ENCODE measurements at regions not wholly inside any gene's neighbourhood (a gene's known extent, or its start where the extent isn't known, plus 50 kb on each side); places are given as distances from the start of the nearest gene placed in this dataset.

DNA sequence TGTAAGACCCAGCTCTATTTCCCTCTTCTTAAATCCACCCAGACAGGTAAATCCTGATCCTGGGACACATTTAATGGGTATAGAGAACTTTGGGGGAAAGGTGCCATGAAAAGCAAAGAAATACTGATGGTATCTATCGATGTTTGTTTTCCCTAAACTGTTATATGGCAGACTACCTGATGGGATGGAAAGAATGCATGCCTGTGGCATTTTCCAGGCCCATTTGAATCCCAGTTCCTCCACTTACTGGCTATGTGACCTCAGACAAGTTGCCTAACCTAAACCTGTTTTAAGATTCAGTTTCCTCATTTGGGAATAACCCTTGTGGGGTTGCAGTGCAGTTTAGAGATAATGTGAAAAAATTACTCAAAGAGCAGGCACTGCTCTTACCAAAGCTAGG, 404.5 kb downstream of the FUT8 start:
- Mint-ChIP-seq H3K9me3 (peaks cover 17% of the 10 kb centered on the region; the same call in 2 of the 3 replicates), H3K4me1 (peaks cover 15% of the 10 kb centered on the region), H3K27me3 (ENCODE audit: insufficient read depth, low read depth, poor library complexity) (peaks cover 2% of the 10 kb centered on the region), H3K4me3 (no peak overlapping the region), H3K27ac (no peak overlapping the region), H3K36me3 (ENCODE audit: low read depth) (peaks cover 15% of the 10 kb centered on the region; the same call in 1 of the 3 replicates)
- TF ChIP-seq, protein P1, sequence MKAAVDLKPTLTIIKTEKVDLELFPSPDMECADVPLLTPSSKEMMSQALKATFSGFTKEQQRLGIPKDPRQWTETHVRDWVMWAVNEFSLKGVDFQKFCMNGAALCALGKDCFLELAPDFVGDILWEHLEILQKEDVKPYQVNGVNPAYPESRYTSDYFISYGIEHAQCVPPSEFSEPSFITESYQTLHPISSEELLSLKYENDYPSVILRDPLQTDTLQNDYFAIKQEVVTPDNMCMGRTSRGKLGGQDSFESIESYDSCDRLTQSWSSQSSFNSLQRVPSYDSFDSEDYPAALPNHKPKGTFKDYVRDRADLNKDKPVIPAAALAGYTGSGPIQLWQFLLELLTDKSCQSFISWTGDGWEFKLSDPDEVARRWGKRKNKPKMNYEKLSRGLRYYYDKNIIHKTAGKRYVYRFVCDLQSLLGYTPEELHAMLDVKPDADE (IDR thresholded peaks at IDR 0.05): no peak
- TF ChIP-seq ZNF114 (CRISPR knock-in tag; IDR thresholded peaks at IDR 0.05) (no peak), POLR2AphosphoS5 (IDR thresholded peaks at IDR 0.05; ENCODE audit: low read depth) (no peak), STAT1 (IDR thresholded peaks at IDR 0.05; ENCODE audit: unreplicated experiment) (no peak), EZH2phosphoT487 (IDR thresholded peaks at IDR 0.05; ENCODE audit: unreplicated experiment) (no peak), CREB1 (CRISPR knock-in tag; IDR thresholded peaks at IDR 0.05; ENCODE audit: low read depth) (no peak), EZH2 (IDR thresholded peaks at IDR 0.05; ENCODE audit: low read depth, unreplicated experiment) (no peak), ZNF331 (CRISPR knock-in tag; IDR thresholded peaks at IDR 0.05; ENCODE audit: low read depth) (no peak), NANOG (IDR thresholded peaks at IDR 0.05; ENCODE audit: borderline replicate concordance) (no peak)
- TF ChIP-seq, protein P2, sequence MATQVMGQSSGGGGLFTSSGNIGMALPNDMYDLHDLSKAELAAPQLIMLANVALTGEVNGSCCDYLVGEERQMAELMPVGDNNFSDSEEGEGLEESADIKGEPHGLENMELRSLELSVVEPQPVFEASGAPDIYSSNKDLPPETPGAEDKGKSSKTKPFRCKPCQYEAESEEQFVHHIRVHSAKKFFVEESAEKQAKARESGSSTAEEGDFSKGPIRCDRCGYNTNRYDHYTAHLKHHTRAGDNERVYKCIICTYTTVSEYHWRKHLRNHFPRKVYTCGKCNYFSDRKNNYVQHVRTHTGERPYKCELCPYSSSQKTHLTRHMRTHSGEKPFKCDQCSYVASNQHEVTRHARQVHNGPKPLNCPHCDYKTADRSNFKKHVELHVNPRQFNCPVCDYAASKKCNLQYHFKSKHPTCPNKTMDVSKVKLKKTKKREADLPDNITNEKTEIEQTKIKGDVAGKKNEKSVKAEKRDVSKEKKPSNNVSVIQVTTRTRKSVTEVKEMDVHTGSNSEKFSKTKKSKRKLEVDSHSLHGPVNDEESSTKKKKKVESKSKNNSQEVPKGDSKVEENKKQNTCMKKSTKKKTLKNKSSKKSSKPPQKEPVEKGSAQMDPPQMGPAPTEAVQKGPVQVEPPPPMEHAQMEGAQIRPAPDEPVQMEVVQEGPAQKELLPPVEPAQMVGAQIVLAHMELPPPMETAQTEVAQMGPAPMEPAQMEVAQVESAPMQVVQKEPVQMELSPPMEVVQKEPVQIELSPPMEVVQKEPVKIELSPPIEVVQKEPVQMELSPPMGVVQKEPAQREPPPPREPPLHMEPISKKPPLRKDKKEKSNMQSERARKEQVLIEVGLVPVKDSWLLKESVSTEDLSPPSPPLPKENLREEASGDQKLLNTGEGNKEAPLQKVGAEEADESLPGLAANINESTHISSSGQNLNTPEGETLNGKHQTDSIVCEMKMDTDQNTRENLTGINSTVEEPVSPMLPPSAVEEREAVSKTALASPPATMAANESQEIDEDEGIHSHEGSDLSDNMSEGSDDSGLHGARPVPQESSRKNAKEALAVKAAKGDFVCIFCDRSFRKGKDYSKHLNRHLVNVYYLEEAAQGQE (IDR thresholded peaks at IDR 0.05; ENCODE audit: unreplicated experiment): no peak
- TF ChIP-seq, protein P3, sequence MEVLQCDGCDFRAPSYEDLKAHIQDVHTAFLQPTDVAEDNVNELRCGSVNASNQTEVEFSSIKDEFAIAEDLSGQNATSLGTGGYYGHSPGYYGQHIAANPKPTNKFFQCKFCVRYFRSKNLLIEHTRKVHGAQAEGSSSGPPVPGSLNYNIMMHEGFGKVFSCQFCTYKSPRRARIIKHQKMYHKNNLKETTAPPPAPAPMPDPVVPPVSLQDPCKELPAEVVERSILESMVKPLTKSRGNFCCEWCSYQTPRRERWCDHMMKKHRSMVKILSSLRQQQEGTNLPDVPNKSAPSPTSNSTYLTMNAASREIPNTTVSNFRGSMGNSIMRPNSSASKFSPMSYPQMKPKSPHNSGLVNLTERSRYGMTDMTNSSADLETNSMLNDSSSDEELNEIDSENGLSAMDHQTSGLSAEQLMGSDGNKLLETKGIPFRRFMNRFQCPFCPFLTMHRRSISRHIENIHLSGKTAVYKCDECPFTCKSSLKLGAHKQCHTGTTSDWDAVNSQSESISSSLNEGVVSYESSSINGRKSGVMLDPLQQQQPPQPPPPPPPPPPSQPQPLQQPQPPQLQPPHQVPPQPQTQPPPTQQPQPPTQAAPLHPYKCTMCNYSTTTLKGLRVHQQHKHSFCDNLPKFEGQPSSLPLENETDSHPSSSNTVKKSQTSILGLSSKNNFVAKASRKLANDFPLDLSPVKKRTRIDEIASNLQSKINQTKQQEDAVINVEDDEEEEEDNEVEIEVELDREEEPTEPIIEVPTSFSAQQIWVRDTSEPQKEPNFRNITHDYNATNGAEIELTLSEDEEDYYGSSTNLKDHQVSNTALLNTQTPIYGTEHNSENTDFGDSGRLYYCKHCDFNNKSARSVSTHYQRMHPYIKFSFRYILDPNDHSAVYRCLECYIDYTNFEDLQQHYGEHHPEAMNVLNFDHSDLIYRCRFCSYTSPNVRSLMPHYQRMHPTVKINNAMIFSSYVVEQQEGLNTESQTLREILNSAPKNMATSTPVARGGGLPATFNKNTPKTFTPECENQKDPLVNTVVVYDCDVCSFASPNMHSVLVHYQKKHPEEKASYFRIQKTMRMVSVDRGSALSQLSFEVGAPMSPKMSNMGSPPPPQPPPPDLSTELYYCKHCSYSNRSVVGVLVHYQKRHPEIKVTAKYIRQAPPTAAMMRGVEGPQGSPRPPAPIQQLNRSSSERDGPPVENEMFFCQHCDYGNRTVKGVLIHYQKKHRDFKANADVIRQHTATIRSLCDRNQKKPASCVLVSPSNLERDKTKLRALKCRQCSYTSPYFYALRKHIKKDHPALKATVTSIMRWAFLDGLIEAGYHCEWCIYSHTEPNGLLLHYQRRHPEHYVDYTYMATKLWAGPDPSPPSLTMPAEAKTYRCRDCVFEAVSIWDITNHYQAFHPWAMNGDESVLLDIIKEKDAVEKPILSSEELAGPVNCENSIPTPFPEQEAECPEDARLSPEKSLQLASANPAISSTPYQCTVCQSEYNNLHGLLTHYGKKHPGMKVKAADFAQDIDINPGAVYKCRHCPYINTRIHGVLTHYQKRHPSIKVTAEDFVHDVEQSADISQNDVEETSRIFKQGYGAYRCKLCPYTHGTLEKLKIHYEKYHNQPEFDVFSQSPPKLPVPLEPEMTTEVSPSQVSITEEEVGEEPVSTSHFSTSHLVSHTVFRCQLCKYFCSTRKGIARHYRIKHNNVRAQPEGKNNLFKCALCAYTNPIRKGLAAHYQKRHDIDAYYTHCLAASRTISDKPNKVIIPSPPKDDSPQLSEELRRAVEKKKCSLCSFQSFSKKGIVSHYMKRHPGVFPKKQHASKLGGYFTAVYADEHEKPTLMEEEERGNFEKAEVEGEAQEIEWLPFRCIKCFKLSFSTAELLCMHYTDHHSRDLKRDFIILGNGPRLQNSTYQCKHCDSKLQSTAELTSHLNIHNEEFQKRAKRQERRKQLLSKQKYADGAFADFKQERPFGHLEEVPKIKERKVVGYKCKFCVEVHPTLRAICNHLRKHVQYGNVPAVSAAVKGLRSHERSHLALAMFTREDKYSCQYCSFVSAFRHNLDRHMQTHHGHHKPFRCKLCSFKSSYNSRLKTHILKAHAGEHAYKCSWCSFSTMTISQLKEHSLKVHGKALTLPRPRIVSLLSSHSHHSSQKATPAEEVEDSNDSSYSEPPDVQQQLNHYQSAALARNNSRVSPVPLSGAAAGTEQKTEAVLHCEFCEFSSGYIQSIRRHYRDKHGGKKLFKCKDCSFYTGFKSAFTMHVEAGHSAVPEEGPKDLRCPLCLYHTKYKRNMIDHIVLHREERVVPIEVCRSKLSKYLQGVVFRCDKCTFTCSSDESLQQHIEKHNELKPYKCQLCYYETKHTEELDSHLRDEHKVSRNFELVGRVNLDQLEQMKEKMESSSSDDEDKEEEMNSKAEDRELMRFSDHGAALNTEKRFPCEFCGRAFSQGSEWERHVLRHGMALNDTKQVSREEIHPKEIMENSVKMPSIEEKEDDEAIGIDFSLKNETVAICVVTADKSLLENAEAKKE (CRISPR knock-in tag; IDR thresholded peaks at IDR 0.05): no peak
- Histone ChIP-seq H3K9me2 (ENCODE audit: insufficient read depth) (peaks cover 20% of the 10 kb centered on the region; the same call in 1 of the 2 replicates), H4K20me1 (replicated peaks; ENCODE audit: insufficient read depth) (no peaks in the 10 kb centered on the region), H3K36me3 (ENCODE audit: insufficient read depth) (no peaks in the 10 kb centered on the region), H2AFZ (no peak overlapping the region), H3K27me3 (ENCODE audit: insufficient read depth) (no peaks in the 10 kb centered on the region), H3K79me2 (replicated peaks; ENCODE audit: insufficient read depth) (no peaks in the 10 kb centered on the region), H3K4me1 (ENCODE audit: insufficient read depth) (peaks cover 12% of the 10 kb centered on the region), H3K4me2 (no peak overlapping the region), H3K27ac (ENCODE audit: low read depth) (no peak overlapping the region), H3K4me3 (no peak overlapping the region), H3F3A (replicated peaks; ENCODE audit: low read depth) (peaks cover 4% of the 10 kb centered on the region; the same call in 1 of the 2 replicates)
- DNase-seq (ENCODE audit: low spot score) (no peak), ATAC-seq (no peak)
